AG08396 (cell line): ENCODE measurements at regions not wholly inside any gene's neighbourhood (a gene's known extent, or its start where the extent isn't known, plus 50 kb on each side); places are given as distances from the start of the nearest gene placed in this dataset.

Experiments
- DNase-seq: peaks from one replicate; pipeline ENCODE4 v3.0.0; 2012; ENCODE audit warnings: low spot score, mixed read lengths

DNA sequence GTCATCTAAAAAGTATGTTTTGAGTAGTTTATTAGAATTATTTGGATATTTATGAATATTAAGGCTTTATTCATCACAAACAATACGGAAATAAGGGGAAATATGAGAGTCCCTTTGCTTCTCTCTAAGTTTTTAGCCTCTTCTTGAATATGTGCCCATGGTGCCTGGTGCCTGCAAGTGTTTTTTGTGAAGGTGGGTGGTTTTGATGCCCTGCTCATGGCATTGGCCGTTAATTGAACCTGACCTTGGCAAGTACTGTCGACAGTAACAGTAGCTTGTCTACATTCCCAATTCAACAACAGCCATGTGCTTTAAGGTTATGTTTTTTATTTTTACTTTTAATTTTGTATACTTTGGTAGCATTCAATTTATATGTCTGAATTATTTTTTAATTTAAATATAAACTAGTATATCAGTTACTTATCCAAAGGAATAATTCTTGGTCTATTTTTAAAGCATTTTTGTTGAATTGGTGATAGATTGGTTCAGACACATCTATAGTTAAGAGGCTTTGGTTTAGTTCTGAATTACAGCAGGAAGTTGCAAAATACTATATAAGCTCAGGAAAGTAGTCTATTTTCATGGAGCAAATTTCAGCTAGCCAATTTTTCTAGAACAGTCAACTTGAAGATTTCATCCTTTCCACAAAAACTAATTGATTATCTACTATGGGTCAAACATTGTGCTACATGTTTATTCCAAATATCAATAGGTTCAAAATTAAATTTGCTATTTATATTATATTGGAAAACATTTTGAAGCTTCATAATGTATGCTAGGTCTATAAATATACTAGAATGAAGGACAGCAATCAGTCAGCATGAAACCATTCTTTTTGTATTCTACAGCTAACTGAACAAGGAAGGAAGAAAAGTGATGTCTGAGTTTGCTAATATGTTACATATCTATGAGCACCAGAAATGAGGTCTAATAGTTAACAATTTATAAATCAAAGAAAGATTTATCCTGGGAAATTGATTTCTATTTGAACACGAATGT is 184.4 kb downstream of the MRPL39 start:
- no peak for DNase-seq

DNA sequence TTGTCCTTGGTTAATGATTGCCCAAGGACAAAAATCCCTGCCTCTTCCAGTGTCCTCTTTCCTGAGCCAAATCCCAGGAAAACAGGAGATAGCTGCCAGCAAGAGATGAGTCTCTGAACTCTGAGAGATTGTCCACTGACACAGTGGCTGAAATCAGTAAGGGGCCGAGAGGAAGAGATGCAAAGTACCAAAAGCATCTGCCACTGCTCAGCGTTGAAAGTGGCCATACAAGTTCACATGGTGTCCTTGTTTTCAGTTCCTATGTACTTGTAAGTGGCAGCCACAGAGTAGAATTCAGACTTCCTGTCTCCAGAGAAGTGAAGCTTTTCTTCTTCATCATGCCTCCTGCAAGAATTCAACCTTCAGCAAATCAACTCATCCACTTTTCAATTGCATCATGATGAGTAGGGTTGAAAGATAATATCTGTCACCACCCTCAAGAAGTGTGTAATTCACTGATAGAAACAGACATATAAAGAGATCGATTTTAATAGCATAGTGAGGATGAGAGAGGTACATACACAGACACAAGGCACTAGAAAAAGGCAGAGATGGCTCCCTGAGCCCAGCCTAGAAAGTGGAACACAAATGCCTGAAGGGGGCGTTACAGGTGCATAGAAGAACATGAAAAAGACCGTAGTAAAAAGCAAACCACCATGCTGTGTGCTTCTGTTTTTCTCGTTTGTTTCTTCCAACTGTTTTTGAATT is 185.8 kb downstream of the MRPL39 start:
- DNase-seq, result peak; percentile 26

DNA sequence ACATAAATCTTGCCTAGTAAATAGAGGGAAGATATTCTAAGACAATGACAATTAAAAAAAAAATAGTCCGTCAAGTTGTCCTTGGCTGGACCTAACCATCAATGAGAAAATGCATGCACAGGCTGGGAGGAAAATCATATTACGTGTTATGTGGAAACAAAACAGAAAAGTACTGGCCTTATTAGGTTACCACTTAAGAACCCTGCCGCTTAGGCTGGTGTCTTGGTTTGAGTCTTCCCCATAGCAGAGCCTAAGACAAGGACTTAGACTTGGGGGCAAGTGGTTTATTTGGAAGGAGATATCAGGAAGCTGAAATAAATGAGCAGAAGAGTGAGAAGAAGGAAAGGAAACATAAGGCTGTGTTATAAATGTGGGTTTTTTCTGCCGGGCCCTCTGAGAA is 186.4 kb downstream of the MRPL39 start:
- DNase-seq, result no peak

DNA sequence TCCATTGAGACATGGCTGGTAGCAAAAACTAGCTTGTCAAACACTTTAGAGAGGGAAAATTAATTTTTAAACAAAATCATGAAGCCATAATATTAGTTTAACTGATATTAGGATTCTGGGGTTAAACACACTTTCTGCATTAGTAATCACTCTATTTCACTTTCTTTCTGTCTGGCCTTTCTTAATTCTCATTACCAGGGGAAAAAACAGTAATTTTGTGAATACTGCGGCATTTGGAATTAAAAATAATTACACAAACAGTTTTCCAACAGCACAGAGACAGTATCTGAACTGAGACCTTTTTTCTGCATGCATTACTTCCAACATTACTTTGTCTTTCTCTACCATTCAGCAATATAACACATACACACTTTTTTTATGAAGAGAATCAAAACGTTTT is 190.6 kb downstream of the MRPL39 start:
- DNase-seq, result no peak

DNA sequence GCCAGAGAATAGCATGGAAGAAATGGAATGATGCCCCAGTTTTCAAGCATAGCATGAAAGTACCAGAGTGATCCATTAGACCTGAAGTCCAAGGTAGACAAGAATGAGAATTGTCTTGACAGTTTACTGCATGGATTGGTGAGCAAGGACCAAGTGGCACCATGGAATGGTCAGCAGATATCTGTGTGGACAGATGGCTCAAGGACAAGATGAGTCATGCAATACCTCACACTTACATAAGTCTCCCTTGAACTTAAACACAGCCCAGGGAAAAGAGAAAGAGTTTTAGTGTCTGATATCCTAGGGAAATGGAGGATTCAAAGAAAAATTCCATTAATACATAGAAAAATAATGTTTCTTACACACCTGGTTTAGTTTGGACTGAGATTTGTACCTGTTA is 195.2 kb downstream of the MRPL39 start:
- no peak for DNase-seq

DNA sequence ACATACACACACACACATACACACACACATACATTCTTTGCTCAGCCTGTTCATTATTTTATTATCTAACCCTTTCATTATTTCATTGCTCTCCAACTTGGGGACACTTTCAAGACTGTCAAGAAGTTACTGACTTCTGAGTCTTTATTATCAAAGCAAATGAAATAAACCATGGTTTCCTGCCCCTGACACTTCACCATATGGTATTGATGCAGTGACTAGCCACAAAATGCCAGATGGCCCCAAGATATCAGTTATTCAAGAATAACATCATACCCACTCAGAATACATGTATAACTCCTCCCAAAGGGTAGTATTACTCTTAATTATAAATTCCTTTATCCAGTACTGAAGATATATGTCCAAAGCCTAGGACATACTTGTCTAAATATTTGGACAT is 197.3 kb downstream of the MRPL39 start:
- DNase-seq, result no peak

DNA sequence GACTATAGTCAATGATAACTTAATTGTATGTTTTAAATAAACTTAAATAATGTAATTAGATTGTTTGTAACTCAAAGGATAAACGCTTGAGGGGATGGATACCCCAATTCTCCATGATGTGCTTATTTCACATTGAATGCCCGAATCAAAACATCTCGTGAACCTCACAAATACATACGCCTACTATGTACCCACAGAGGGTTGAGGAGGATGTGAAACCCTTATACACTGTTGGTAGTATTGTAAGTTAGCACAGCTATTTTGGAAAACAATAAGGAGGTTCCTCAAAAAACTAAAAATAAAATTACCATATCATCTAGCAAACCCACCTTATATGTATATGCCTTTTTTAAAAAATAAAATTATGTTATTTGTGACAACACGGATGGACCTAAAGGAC is 198.6 kb downstream of the MRPL39 start:
- DNase-seq, result no peak

DNA sequence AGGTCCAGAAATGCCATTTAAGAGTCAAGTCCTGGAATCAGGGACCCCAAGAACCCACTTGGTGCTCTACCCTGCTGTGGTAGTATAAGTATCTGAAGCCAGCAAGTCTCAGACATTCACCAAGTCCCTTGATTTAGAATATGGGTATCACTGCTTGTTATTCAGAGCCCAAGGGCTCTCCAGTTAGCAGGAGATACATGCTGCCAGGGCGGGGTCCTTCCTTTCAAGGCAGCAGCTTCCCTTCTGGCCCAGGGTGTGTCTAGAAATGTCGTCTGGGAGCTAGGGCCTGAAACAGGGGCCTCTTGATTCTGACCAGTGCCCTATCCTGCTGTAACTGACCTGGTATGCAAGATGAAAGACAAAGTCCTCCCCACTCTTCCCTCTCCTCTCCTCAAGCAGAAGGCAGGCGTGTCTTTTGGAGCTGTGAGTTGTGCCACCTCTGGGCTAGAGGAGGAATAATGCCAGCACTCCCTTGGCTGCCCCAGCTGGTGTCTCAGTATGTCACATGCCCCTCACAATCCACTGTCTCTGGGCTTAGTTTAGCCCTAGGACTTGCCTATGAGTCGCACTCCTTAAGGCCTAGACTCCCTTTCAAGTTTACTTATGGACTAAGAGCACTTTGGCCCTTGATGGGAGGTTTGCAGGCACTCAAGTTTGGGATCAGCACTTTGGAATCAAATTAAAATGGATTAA is 200.2 kb downstream of the MRPL39 start:
- DNase-seq, result no peak

DNA sequence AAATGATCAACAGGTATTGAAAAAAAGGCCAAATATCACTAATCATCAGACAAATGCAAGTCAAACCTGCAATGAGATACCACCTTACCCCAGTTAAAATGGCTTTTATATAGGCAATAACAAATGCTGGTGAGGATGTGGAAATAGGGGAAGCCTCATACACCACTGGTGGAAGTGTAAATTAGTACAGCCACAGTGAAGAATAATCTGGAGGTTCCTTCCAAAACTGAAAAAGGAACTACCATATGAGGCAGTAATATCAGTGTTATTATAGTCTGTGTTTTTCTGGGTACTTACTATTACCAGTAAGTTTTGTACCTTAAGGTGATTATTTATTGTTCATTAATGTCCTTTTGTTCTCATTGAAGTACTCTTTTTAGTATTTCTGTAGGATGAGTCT is 201.3 kb downstream of the MRPL39 start:
- no peak for DNase-seq

DNA sequence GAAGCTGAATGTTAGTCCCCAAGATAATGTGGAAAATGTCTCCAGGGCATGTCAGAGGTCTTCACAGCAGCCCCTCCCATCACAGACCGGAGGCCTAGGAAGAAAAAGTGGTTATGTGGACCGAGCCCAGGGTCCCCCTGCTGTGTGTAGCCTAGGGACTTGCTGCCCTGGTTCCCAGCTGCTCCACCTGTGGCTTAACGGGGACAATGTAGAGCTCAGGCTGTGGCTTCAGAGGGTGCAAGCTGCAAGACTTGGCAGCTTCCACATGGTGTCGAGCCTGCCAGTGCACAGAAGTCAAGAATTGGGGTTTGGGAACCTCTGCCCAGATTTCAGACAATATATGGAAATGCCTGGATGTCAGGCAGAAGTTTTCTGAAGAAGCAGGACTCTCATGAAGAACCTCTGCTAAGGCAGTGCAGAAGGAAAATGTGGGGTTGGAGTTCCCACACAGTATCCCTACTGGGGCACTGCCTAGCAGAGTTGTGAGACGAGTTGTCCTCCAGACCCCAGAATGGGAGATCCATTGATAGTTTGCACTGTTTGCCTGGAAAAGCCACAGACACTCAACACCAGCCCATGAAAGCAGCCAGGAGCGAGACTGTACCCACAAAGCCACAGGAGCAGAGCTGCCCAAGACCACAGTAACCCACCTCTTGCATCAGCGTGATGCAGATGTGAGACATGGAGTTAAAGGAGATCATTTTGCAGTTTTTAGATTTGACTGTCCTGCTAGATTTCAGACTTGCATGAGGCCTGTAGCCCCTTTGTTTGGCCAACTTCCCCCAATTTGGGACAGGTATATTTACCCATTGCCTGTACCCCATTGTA is 204.9 kb downstream of the MRPL39 start:
- DNase-seq, result no peak

DNA sequence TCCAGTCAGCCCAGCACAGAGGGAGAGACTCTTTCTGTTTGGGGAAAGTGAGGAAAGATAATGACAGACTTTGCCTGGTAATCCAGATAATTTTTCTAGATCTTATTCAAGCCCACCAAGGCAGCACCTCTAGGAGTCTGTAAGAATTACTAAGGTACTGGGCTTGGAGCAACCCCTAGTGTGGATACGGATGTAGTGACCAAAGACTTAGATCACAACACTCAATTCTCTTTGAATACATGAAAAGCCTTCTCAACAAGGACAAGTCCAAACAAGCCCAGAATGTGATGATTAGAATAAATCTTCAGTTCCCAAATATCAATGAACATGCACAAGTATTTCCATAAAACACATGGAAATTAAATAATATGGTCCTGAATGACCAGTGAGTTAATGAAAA is 206.9 kb downstream of the MRPL39 start:
- no peak for DNase-seq

DNA sequence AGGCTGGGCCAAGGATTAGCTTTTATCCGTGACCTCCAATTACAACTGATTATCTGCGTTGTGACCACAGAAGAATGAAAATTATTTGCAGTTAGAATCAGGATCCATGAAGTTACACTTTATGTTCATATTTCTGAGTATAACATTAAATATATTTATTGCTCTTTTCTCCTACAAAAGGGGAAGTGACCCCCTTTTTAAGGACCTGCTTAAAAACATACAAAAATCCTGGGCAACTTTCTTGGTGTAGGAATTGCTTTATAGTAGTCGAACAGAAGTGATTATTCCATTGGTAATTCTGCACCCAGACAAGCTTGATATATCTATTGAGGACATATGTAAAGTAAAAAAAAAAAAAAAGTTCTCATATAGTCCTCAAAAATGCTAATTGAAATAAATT is 208.7 kb downstream of the MRPL39 start:
- DNase-seq, result no peak

DNA sequence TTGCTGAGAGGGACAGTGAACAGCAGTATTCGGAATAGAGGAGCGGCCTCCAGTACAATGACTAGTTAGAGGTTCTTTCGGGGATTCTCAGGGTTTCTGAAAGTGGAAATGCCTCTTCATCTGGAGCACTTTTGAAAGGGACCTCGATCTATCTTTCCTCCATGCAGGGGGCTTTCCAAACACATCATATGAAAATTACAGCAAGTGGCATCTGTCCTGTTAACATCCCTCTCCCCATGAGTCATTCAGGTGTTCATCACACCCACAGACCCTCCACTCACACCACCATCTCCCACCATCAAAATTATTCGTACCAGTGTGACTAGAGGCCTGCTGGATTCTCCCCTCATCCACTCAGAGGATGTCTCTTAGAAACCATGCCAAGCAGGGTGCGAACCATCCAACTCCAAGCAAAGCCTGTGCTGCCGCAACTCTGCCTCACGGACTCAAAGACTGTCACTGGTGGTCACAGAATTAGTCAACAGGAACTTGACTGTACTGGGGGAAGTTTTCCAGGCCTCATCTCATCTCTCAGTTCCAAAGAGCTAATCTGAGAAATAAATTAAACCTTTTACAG is 211.1 kb downstream of the MRPL39 start:
- no peak for DNase-seq

DNA sequence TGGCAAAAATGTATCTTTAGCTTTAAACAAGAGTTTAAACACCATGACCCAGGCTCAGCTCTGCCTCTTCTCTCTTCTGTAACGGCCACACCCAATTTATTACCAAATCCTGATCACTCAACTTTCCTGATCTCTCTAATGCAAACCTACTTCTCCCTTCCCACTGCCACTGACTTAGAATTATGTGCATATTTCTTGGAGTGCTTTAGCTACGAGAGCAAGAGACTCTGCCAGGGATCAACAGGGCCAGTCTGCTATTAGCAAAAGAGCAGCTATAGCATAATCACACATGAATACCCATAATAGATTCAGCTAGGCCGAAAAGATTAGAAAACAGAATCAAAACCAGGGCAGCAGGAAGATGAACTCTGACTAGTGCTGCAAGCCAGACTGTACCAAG is 215.5 kb downstream of the MRPL39 start:
- no peak for DNase-seq

DNA sequence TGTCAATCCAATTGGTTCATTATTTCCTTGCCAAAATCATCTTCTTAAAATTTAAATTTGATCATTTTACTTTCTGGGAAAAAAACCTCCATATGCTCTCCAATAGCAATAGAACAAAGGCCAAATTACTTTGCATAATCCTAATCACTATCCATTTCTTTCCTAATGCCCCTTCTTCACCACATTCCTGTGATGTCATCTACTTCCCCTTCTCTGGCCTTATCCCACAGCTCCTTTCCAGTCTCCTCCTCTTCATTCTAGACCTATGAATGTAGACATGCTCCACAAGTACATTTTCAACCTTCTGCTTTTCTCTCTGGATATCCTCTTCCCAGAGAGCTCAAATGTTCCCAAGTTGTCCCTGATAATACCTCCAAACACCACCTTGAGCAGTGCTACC is 216.6 kb downstream of the MRPL39 start:
- no peak for DNase-seq

DNA sequence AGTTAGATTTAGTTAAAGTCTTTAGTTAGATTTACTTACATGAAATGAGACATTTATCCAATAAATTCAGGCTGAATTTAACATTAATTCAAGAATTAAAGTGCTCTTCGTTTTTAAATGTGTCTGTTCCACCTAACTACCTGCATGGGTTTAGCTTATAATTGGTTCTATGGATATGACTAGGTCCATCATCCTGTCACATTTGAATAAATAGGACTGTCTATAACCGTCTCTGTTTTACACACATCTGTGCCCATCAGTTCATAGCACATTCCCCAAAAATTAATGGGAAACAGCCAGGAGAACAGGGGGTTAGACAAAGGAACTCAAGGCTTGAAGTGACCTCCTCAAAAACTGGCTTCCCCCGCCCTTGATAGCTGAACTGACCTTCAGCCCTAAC is 219.6 kb downstream of the MRPL39 start:
- DNase-seq, result no peak

DNA sequence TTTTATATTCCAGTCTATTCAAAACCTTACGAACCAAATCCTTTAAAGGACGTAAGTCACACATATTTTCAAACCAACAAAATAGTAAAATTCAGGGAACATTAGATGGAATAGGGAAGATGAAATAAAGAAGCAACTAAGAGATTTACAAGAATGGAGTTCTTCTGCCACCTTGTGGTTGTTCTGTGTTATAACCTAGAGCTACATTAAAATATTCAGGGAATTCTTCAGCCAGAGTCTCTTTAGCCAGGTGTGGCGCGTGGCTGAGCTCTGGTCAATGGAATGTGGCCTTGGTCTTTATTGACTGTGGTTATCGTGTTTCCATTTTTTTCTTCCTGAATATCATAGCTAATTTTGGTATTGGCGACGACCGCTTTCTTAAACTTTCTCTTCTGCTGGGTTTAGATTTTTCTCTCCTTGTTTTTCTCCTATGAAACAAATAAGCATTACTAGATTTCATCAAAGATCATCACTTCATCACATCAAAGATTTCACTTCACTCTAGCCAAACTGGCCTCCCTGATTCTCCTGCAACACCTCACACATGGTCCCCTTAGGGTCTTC is 221.3 kb downstream of the MRPL39 start:
- DNase-seq, result peak; percentile 39

DNA sequence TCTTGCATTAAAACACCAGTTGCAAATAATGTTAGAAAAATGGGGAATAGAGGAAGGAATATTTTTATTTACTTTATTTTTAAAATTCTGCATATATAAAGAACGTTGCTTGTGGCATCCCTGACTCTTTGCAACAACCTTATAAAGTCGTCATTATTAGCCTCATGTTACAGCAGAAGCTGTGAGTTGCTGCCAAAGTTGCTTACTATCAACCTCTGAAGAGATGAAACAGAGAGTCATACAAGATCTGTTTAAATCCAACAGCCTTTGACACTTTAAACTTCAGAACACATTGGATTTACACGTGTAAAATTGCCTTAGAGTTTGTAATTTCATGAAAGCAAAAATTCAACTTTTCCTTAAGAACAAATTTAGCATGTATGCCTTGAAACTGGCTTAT is 221.9 kb downstream of the MRPL39 start:
- DNase-seq, result no peak

DNA sequence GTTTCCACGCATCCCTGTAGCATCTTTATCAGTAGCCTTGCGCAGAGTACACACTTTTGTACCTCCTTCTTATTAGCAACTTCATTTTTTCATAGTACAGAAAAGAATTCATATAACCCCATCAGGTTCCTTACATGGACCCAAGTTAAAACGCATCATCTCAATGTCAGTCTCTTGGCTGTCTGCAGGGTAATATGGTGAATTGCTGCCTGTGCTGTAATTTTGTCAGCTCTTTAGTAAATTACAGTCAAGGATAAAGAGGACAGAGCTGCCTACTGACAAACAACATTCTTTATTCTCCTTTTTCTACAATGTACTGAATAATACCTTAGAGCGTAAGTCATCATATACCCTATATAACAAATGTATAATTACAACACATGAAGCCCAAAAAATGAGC is 222.5 kb downstream of the MRPL39 start:
- no peak for DNase-seq

DNA sequence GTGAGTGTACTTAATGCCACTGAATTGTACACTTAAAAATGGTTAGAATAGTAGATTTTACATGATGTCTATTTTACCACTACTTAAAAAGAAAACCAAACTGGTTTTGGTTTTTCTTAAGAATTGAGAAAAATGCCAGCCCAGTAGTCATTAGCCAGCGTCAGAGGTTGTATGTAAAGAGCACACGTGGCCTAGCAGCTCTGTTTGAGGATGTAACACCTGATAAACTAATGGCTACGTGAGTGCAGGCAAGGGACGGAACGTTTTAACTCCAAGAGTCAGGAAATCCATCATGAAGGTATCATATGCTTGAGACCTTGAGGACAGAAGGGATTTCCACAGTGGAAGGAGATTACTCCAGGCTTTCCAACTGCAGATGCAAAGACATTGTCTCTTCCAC is 223.7 kb downstream of the MRPL39 start:
- no peak for DNase-seq

DNA sequence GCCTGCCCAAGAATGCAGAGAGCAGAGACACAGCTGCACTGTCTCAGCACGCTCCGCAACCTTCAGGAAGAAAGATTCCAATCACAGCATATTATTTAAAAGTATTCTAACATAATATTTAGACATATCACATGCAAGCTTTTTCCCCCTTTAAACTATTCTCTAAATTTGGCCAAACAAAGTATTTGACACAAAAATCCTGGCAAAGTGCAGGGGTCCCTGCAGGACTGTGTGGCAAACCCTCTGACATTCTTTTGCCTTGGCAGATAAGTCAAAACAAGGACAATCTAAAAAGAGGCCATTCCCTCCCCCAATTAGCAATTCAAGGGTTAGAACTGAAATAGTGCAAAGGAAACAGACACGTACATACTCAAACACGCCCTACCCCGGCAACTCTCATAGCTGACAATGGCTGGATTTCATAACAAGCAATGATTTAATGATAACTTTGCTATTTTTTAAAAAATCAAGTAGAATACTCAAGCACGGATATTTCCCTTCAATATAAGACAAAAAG is 225.3 kb downstream of the MRPL39 start:
- DNase-seq, result no peak
